ENCODE measurements at regions not wholly inside any gene's neighbourhood (a gene's known extent, or its start where the extent isn't known, plus 50 kb on each side); places are given as distances from the start of the nearest gene placed in this dataset.

DNA sequence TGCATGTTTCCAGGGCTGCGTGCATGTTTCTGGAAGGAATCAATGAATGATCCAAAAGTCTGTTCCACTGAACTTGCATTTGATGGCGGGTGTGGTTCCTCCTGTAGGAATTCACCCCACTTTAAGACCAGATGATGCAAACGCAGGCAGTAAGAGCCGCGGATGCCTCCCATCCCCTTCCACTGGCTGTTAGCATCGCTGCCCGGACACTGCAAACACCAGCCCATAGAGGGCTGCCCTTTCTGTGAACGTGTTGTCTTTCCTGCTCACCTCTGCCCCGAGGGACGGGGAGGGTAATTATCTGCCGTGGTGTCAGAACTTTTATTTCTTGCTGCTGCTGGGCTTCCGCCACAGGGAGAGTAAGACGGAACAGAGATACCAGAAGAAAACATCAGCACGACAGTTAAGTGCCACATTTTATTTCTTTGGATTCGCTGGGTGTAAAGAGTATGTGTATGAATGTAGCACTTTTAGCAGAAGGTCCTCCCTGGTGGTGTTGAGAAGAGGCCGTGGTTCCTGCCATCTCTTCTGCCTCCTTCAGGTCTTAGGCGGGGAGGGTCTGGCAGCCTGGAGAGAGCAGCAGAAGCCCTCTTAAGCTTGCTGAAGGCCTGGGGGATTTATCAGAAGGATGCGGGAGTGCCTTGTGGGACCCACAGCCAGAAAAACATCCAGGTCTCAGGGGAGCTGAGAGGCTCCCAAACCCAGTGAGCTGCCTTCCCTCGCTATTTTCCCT, 53.2 kb upstream of the NECTIN1 start:
- no peaks in the 10 kb centered on the region for H3K4me1 ChIP-seq (ENCODE audit: insufficient read depth, low read length)
- H3K9me3 ChIP-seq (ENCODE audit: low read length), result no peaks in the 10 kb centered on the region
- H3K27me3 ChIP-seq (ENCODE audit: insufficient read depth, low read length), result peaks cover 25% of the 10 kb centered on the region
- H3K36me3 ChIP-seq (ENCODE audit: insufficient read depth, low read length), result no peaks in the 10 kb centered on the region
- H3K4me3 ChIP-seq (ENCODE audit: low read length), result no peak overlapping the region
- H2AFZ ChIP-seq (ENCODE audit: low read depth, low read length), result no peak overlapping the region

DNA sequence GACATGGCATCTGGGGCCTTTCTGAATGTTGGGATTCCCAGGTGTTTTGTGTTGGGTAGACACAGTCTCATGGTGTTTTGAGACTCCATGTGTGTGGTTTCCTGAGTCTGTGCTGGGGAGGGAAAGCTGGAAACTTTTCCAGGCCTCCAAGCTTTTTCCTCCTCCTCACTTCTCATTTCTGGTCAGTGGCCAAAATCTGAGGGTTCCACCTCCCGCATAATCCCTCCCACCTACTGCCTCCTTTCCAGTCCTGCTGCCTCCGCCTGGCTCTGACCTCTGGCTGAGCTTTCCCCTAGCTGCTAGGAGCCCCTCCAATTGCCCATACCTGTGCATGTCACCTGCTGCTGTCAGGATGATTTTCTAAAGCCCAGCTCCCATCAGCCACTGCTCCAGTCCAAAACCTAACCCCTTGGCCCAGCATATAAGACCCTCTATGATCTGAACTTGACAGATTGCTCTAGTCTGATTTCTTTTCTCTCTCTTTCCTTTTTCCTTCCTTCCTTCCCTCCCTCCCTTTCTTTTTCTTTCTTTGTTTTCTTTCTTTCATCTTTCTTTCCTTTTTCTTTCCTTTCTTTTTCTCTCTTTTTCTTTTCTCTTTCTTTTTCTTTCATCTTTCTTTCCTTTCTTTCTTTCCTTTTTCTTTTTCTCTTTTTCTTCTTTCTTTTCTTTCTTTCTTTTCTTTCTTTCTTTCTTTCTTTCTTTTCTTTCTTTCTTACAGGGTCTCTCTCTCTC, 51.4 kb upstream of the NECTIN1 start:
- no peaks in the 10 kb centered on the region for H3K9me3 ChIP-seq (ENCODE audit: low read length)
- H3K27me3 ChIP-seq (ENCODE audit: insufficient read depth, low read length), result peaks cover 25% of the 10 kb centered on the region
- H3K4me1 ChIP-seq (ENCODE audit: insufficient read depth, low read length), result no peaks in the 10 kb centered on the region
- no peak overlapping the region for H2AFZ ChIP-seq (ENCODE audit: low read depth, low read length)
- H3K36me3 ChIP-seq (ENCODE audit: insufficient read depth, low read length), result no peaks in the 10 kb centered on the region
- no peak overlapping the region for H3K4me3 ChIP-seq (ENCODE audit: low read length)

DNA sequence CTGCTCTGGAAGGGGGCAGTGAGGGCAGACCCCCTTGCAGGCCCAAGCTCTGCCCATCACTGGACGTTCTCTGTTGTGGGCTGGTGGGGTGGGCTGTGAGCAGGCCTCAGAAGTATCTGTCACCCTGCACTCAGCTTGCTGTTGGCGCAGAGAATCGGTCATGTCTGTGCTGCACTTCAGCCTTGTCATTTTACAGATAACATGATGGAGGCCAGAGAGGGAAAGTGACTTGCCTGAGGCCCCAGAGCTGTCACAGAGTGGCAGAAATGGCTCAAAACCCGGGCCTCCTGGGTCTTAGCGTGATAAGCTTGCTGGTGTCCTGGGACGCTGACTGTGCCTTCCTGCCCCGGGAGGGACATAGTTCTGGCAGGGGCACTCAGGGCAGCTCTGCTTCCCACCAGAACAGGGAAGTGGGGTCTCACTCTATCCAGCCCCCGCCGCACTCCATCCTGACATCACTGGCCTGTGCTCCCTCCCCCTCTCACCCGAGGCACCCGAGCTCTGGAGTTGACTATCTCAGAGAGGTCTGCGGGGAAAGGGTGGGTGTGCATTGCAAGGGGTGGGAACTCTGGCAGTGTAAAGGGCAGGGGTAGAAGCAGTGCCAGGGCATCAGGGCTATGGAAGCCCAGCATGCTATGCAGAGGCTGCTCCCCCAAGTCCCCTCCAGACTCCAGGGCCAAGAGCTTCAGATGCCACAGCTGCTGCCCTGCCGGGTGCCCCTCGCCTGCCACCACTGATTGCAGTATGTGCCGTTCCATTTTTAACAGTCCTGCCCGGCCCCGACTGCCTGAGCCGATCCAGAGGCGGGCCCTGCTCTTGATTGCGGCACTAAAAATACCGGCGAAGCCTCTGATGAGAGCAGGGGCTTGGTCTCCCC, 50.4 kb upstream of the NECTIN1 start:
- Histone ChIP-seq H3K4me3 (ENCODE audit: low read length) (no peak overlapping the region), H3K27me3 (ENCODE audit: insufficient read depth, low read length) (peaks cover 25% of the 10 kb centered on the region), H3K9me3 (ENCODE audit: low read length) (no peaks in the 10 kb centered on the region), H3K4me1 (ENCODE audit: insufficient read depth, low read length) (no peaks in the 10 kb centered on the region), H2AFZ (ENCODE audit: low read depth, low read length) (no peak overlapping the region), H3K36me3 (ENCODE audit: insufficient read depth, low read length) (no peaks in the 10 kb centered on the region)
